CD4-positive, alpha-beta T cell treated with Interleukin-21 for 1 hour (primary cell): ENCODE measurements at regions not wholly inside any gene's neighbourhood (a gene's known extent, or its start where the extent isn't known, plus 50 kb on each side); places are given as distances from the start of the nearest gene placed in this dataset.

Experiments
- DNase-seq: peaks from one replicate; pipeline ENCODE4 v3.0.0-alpha.2; 2020

DNA sequence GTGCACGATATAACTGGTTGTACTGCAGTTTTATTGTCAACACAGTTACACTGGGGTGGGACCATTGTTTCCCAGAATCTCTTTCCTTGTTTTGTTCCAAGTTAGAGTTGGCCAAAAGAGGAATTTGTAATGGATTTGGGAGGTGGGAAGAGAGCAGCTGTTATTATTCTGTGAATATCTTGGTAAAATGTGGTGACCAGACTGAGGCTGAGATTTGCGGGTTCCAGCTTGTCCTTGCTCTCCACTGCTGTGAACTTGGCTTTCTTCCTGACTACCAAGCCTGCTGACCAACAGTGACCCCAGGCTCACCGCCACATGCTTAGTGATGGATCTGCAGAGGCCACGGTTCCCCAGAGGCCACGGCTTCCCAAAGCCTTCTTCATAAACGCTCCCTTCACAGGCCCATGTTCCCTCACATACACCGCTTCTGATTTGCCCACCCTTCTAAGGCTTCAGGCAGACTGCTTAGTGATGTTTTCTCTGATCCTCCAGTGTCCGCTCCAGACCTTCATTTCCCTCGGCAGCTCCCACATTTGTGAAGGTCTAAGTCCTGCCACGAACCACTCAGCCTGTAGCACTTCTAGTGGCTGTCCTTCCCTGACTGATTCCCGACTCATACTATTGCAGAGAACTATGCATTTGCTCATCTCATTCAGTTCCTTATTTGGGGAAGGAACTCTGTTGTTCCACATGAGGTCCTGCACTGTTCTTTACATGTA is 525.5 kb upstream of the RGMA start:
- no peak for DNase-seq

DNA sequence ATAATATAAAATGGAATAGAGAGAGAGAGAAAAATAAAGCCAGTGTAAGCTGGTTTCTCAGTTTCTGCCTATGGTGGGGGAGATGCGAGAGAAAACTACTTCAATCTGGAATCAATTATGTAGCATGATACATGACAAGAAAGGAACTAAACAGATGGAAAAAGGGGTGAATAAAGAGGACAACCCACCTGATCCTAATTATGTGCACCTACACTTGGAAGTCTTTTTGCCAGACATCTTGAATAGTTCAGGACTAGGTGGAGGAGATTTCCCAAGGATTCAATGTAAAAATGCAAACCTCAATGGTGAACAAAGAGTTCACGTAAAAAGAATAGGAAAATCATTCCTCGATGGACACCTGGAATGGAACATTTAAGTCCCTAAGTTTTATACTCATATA is 524.4 kb upstream of the RGMA start:
- no peak for DNase-seq

DNA sequence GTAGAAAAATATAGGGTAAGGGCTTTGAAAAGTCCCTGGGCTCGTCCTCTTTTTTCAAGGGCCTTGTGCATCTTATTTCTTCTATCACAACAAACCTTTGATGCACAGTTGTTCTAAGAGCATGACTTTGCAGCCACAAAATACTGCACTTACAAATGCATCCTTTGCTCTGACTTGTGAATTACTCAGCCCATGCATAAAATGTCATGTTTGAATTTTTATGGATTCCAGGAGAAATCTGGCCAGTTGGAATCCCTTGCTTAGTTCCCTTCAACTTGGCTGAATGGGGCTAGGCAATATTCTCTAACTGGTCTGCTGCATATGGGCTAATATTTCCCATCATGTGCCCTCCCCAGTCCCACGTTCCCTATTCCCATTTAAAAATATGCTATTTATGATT is 523.9 kb upstream of the RGMA start:
- DNase-seq: no peak

DNA sequence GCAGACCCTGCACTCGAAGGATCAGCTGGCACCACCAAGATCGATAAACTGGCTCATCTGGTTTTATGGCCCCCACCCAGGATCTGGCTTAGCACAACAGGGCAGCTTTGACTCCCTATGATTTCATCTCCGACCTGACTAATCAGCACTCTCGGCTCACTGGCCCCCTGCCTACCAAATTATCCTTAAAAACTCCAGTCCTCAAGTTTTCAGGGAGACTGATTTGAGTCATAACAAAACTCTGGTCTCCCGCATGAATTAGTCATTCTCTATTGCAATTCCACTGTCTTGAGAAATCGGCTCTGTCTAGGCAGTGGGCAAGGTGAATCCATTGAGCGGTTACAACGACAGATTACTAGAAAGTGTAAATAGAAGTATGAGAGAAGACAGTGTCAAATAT is 521.9 kb upstream of the RGMA start:
- DNase-seq: no peak

DNA sequence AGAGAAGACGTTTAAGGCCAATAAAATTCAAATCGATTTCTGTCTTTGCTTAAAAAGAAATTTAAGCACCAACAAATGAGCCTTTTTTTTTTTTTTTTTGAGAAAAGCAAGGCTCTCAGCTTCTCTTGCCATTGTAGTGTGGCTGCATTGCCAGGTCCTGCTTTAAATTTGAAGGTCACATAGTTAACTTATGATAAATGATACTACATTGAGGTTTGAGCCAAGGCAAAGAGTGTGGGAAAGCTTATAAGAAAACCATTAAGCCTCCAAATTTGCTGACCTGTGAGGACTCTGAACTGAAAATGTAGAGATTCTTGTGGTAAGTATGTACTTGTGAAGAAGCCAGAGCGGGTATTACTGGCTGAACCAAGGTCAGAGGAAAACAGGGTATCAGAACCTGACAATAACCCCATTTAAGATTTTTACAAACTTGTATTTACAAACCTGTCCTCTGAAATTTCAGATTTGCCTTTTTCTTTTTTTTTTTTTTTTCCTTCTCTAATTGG is 519.7 kb upstream of the RGMA start:
- DNase-seq: no peak

- no peak for DNase-seq
Measured at GRCh38 chr15:93603550-93603949, 514.5 kb upstream of the RGMA start.

- DNase-seq: no peak
Measured at GRCh38 chr15:93587059-93587521, 498.1 kb upstream of the RGMA start.

DNA sequence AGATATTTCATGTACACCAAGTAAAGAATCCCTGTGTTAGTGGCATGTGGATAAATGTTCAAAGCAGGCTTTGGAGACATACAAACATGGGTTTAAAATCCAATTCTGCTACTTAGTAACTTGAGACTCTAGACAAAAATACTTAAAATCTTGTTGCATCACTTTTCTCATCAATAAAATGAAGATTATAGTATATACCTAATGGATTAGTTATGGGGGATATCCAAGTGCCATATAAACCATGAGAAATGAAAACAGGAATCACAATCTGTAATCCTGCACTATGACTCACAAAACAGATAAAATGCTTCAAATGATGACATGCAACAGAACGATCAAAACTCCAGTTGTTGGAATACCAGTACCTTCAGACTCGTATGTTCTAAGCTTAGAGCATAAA is 496.0 kb upstream of the RGMA start:
- no peak for DNase-seq

- DNase-seq: no peak
Measured at GRCh38 chr15:93583968-93584367, 495.0 kb upstream of the RGMA start.

DNA sequence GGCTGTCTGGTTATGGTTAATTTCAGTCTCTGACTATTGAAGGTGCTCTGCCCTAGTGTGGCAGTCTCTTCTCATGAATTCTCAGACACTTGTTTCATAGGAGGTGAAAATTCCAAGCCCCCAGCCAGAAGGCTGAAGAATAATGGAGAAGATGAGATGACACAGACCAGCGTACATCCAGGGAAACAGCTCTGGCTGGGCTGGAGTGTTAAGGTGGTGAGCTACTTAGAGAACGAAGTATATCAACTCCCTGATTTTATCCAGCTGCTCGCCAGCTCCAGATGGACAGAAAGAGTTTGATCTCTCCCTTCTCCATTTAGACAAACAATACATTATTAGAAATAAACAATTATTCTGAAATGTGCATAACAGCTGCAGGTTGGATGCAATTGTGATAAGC is 494.5 kb upstream of the RGMA start:
- DNase-seq: no peak

DNA sequence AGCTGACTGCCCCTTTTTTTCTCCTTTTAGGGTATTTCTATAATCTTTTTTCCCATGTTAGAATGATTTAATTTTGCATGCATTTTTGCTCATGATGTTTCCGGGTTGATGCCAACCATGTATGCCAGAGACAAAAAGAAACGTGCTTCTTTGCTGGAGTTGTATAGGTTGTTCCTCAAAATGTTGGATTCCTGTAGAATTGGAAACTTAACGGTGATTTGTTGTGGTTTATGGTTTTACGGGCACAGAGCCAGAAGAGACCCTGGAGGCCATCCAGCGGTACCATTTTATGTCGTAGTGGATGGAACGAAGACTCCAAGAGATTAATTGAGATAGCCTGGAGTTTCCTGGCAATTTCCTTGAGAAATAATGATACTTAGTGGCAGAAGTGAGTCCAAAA is 481.5 kb upstream of the RGMA start:
- DNase-seq: no peak

GRCh38 chr15:93566762-93567161 is 477.8 kb upstream of the RGMA start:
- DNase-seq: no peak

- no peak for DNase-seq
Measured at GRCh38 chr15:93565201-93565600, 476.2 kb upstream of the RGMA start.

- DNase-seq: no peak
Measured at GRCh38 chr15:93563218-93563617, 474.2 kb upstream of the RGMA start.

- no peak for DNase-seq
Measured at GRCh38 chr15:93562395-93563123, 473.5 kb upstream of the RGMA start.

DNA sequence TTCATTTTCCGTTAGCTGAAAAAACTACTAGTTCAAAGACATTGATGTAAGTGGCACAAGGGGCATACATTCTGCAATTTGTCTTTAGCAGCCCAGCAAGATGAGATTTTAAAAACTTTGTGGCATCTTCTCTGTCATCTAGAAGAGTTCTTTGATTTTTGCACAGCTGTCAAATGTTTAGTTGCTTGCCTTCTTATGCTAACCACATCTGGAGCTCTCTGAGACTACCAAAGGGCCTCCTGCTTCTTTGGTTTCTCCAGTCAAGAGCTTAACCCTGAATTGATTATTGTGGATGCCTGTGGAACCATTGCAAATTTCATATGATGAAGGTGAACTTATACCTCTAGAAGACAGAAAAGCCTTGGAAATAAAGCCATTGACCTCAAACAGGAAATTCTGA is 468.7 kb upstream of the RGMA start:
- no peak for DNase-seq

DNA sequence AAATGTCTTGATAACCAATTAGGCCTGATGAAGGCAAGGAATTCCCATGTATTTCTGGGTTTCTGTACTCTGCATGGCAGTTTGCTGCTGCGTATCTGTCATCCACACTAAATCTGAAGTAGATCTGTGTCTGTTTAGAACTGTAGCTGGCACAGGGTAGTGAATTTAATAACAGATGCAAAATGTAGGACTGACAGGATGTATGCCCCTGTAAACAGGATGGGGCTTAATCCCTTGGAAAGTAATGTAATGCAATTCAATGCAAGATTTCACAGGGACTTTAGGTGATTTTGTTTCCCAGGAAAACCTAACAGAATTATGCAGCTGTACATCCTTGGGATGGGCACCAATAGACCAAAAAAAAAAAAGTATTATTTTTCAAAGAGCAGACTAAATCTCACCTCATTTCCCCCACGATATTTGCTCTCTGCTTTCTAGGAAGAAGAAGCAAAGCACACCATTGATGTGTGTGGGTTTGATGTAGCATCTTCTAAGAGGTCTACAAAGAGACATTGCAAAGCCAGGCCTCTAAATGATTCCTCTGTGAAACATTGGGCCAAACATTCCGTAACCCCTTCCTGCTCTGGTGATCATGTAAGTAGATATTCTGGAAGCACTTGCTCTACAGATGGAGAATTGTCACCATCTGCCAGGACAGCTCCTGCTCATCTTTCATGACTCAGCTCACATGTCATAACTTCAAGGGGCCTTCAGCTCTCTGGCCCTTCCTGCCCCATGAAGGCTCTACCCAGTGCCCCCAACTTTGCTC is 464.3 kb upstream of the RGMA start:
- DNase-seq: no peak

DNA sequence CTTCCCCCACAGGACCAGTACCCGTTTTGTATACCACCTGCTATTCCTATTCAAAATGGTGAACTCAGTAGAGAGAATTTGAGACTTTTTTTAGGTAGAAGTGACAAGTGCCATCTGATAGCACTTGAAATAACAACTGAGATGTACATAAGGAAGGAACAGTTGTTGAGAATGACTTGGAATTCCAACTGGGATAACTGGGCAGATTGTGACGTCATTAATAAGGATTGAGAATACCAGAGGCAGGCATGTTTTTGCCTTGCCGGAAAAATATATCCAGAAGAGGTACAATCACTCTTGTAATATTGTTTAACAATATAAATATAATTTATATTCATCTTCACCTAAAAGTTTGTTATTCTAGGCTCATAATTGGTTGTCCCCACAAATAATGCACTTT is 454.1 kb upstream of the RGMA start:
- DNase-seq: no peak

GRCh38 chr15:93527374-93528050 is 438.5 kb upstream of the RGMA start:
- DNase-seq: no peak

- no peak for DNase-seq
Measured at GRCh38 chr15:93524432-93524831, 435.4 kb upstream of the RGMA start.

DNA sequence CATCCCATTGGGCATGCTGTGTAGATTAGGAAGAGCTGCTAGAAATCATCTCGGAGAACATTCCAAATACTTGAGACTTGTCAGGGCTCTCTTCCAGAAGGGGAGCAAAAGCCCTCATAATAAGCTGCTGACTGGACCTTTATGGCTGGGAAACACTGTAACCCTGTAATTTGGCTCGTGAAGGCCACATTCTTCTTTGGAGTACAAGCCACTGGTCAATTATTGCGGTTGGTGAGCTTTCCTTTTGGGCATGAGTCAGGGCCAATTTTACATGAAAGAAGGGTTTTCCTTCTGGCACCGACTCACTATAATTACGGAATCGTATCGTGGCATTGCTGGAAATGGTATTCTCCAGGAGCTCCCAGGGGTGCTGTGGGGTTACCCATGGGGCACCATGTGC is 434.5 kb upstream of the RGMA start:
- DNase-seq: no peak

DNA sequence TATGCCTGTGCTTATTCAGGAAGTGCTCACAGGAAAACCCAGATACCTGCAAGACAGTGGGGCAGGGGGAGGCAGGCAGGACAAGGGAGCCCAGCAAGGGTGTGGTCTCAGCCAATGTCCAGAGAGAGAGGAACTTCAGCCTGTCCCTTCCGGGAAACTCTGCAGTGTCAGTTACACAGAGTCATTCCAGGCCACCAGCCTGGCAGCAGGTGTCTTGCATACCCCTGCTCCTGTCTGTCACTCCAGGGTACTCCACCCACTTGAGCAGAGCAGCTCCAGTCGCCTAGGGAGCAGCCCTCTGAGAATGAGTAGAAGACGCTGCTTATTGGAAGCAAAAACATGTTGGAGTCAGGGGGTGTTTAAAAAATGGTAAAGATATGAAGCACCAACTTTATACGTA is 431.2 kb upstream of the RGMA start:
- DNase-seq: no peak

GRCh38 chr15:93519599-93519998 is 430.6 kb upstream of the RGMA start:
- DNase-seq: no peak
